Heart right ventricle (tissue), 16 donors: ENCODE measurements at regions not wholly inside any gene's neighbourhood (a gene's known extent, or its start where the extent isn't known, plus 50 kb on each side); places are given as distances from the start of the nearest gene placed in this dataset.
A peak's percentile ranks its signal among the peaks of the same experiment; 100 is the strongest.

Experiments
- ATAC-seq, 8 donors: fragments of 200-7000 bp; cut with Tn5 transposase; one replicate each; pipeline ENCODE4 v1.9.1; 2020; ENCODE audit warnings: mild to moderate bottlenecking in 8 of 8, moderate library complexity in 8 of 8, moderate number of reproducible peaks in 1 of 8
- DNase-seq, 2 donors: peaks; one replicate each; pipeline ENCODE4 v3.0.0-alpha.2; 2020
- H3K27ac ChIP-seq, 10 donors: fragments of 200-600 bp; sonication (generic) in 2 of 10; one replicate each; pipeline versions ENCODE4 v1.5.0 to v1.8.0; 2020 to 2022; ENCODE audit warnings: mild to moderate bottlenecking in 3 of 10
- H3K27me3 ChIP-seq, 7 donors: fragments of 200-600 bp; one replicate each; pipeline ENCODE4 v1.8.0; 2021 to 2022; ENCODE audit warnings: mild to moderate bottlenecking in 2 of 7
- H3K36me3 ChIP-seq, 9 donors: fragments of 200-600 bp; sonication (generic) in 1 of 9; one replicate each; pipeline versions ENCODE4 v1.5.0 to v1.8.0; 2020 to 2022; ENCODE audit warnings: mild to moderate bottlenecking in 2 of 9
- H3K4me1 ChIP-seq, 9 donors: fragments of 200-600 bp; sonication (generic) in 1 of 9; one replicate each; pipeline versions ENCODE4 v1.5.0 to v1.8.0; 2020 to 2022; ENCODE audit warnings: mild to moderate bottlenecking in 4 of 9
- H3K4me3 ChIP-seq, 10 donors: fragments of 200-600 bp; sonication (generic) in 2 of 10; one replicate each; pipeline versions ENCODE4 v1.5.0 to v1.8.0; 2020 to 2022; ENCODE audit warnings: mild to moderate bottlenecking in 7 of 10, moderate library complexity in 2 of 10
- H3K9me3 ChIP-seq, 11 donors: fragments of 200-600 bp in 10 of 11; sonication (generic) in 2 of 11; one replicate each; pipeline versions ENCODE4 v1.5.0 to v1.8.0; 2013 to 2022; ENCODE audit warnings: mild to moderate bottlenecking in 2 of 11, control low read depth in 1 of 11, moderate library complexity in 1 of 11
- WGBS, 2 donors: extraction: QIAGEN DNeasy Blood & Tissue Kit; methylation state at CpG; one replicate each; pipeline ENCODE4 v1.1.7; 2013; ENCODE audit warnings: inconsistent platforms in 1 of 2; 5-methylcytosine and 5-hydroxymethylcytosine counted together
- intact Hi-C, 10 donors: fragments of 100-400 bp; cut with DNase I; formaldehyde crosslinking; loops; one replicate each; pipeline versions ENCODE4 v1.11.1 to v1.14.2; 2022
- TF ChIP-seq, protein P1 (sequence below), 9 donors: fragments of 200-600 bp; sonication (generic) in 2 of 9; IDR thresholded peaks; one replicate each; pipeline versions ENCODE4 v1.5.0 to v1.8.0; 2021 to 2022; ENCODE audit warnings: antibody characterized with exemption in 9 of 9, mild to moderate bottlenecking in 5 of 9, moderate library complexity in 1 of 9
- donor health status: Arrhythmogenic right ventricular cardiomyopathy.
- donor health status: ischemic (EF 13 %, LVEDD 7.1; RV severe dilation, severe dysfunction).
- donor health status: healthy with polysubstance abuse.
- donor health status: DM: no; HTN: yes; CAD: no.
- donor health status: DM: no; HTN: no; CAD: no.
- donor health status: ischemic (EF 25% LVEDD 6.9; RV normal size, moderate dysfunction).
- donor health status: ischemic (EF 25% LVEDD 5.7; RV mildly dilated, moderate dysfunction).
- donor health status: healthy.
- donor health status: DM: yes; HTN: yes; CAD: no.
- donor health status: Ischemic cardiomyopathy.
- donor health status: ischemic (EF 35%, LVEDD 5.7; RV mildly dilated, moderate dysfunction).
- donor health status: nonischemic (EF 11% LVEDD 7.7; RV severe dilation, severe dysfunction).
- donor health status: DM: yes; HTN: yes; CAD: no.
- donor health status: PGD.
- donor health status: ischemic (EF 29% LVEDD 5.4; RV normal size, mild dysfunction).
- donor health status: nonischemic (EF 23%, LVEDD 6.1; RV moderate dilation, normal function).

DNA sequence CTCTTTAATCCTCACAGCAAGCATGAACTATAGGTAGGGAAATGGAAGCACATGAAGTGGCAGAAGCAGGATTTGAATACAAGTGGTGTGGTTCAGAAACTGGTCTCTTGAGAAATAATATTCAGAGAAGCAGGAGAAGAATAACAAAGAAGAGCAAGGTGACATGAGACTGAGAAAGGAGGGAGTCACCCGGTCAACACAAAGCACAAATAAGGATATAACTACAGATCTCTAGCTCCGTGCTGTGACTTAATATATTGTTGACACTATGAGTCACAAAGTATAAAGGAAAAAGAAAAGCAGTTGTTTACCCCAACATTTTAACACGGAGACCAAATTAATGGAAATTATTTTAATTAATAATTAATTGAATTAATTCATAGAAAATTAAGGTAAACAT lies 204.5 kb downstream of the CPE start:
- no peak overlapping the region for H3K27ac ChIP-seq
- 95 to 96% methylated on average over 3 of the region's 3 CpGs for whole genome bisulfite sequencing, 2 donors
- no peaks in the 10 kb centered on the region for H3K27me3 ChIP-seq
- no peaks in the 10 kb centered on the region for H3K36me3 ChIP-seq
- peaks cover 0 to 15% (median 7%) of the 10 kb centered on the region in 9 donors for H3K4me1 ChIP-seq
- ATAC-seq (no peak), DNase-seq (no peak)
- no peak overlapping the region for H3K4me3 ChIP-seq
- intact Hi-C loops = loop anchor here in 1 of 10 donors (5.0 kb wide), 1 partner anchor 49 kb away; no protein-coding TSS in a partner anchor
- H3K9me3 ChIP-seq = peaks cover 0 to 12% (median 0%) of the 10 kb centered on the region in 11 donors
- TF ChIP-seq, protein P1, sequence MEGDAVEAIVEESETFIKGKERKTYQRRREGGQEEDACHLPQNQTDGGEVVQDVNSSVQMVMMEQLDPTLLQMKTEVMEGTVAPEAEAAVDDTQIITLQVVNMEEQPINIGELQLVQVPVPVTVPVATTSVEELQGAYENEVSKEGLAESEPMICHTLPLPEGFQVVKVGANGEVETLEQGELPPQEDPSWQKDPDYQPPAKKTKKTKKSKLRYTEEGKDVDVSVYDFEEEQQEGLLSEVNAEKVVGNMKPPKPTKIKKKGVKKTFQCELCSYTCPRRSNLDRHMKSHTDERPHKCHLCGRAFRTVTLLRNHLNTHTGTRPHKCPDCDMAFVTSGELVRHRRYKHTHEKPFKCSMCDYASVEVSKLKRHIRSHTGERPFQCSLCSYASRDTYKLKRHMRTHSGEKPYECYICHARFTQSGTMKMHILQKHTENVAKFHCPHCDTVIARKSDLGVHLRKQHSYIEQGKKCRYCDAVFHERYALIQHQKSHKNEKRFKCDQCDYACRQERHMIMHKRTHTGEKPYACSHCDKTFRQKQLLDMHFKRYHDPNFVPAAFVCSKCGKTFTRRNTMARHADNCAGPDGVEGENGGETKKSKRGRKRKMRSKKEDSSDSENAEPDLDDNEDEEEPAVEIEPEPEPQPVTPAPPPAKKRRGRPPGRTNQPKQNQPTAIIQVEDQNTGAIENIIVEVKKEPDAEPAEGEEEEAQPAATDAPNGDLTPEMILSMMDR (IDR thresholded peaks at IDR 0.05) = no peak

DNA sequence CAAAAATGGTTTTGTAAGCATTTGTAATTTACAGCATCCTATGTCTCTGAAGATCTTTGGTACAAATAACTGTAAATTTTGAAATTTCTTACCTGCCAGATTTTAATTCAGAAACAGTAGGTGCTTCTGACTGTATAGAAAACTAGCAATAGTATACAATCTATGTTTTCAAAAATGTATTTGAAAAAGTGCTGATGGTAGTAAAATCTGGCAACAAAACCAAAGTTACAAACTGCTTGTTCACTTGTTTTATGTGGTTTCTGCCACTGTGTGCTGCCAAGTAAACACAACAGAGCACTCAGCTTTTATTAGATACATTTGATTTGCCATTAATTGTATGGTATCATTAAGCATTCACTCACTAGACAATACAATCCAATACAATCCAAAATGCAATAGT lies 206.1 kb downstream of the CPE start:
- DNase-seq (no peak), ATAC-seq (no peak)
- intact Hi-C loops = loop anchor here in 1 of 10 donors (5.0 kb wide), 1 partner anchor 47 kb away; no protein-coding TSS in a partner anchor
- Histone ChIP-seq H3K4me3 (no peak overlapping the region), H3K4me1 (peaks cover 0 to 14% (median 1%) of the 10 kb centered on the region in 9 donors), H3K36me3 (no peaks in the 10 kb centered on the region), H3K9me3 (peaks cover 0 to 12% (median 0%) of the 10 kb centered on the region in 11 donors), H3K27ac (no peak overlapping the region), H3K27me3 (no peaks in the 10 kb centered on the region)
- TF ChIP-seq, protein P1 (IDR thresholded peaks at IDR 0.05) = no peak

DNA sequence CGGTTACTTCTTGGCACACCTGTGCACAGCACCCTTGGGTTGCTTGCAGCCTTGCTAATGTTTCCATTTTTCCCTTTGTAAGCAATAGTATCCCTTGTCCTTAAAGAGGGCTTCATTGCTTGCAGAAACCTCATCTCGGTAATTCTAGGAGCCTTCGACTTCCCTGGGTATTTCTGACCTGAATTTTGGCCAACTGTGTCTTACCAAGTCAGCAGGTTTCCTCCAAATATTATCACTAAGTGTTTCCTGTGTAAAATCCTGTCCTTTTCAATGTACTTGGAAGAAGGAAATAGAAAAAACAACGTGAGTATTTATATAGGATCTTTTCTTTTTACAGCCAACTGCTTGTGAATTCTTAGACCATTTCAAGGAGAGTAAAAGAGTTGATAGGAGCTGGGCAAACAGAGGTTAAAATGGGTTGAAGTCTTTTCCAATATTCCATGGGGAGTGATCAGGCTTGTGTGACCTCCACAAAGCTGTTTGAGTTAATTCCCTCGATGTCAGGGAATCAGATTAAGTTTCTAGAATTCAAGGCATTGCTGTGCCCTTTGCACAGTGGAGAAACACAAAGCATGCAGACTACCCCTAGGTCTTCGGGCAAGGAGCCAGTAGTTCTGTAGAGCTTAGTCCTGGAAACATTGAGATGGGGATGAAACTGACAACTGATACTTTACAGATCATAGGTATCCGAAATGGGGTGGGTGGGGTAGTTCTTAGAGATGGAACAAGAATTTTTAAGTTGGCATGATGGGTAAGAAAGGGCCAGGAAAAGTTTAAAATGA lies 209.9 kb downstream of the CPE start:
- H3K27ac ChIP-seq = no peak overlapping the region
- no peak overlapping the region for H3K4me3 ChIP-seq
- no peaks in the 10 kb centered on the region for H3K36me3 ChIP-seq
- TF ChIP-seq, protein P1 (IDR thresholded peaks at IDR 0.05) = no peak
- H3K27me3 ChIP-seq = no peaks in the 10 kb centered on the region
- peaks cover 0 to 12% (median 0%) of the 10 kb centered on the region in 11 donors for H3K9me3 ChIP-seq
- peaks cover 0 to 8% (median 0%) of the 10 kb centered on the region in 9 donors for H3K4me1 ChIP-seq
- intact Hi-C loops = no loop called here
- ATAC-seq = peak in 1 of 8 donors; percentile 19
- DNase-seq = no peak
- WGBS, 2 donors = 40 to 46% methylated on average over 7 of the region's 7 CpGs

DNA sequence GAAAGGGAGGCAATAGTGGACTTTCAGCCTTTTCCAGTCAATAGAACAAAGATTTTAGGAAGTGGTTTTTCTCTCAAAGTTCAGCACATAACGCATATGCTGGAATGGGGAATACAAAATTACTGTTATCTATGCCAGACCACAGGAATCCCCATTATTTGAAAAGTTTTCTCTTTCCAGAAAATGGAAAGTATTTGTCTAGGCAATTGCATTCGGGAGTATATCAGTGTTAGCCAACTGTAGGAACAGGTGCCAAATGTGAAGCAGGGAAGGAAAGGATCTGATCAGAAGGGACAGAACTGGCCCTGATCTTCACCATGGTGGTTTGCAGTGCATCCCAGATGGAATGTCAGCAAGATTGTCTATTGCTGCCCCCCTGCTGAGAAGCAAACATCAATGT lies 213.6 kb downstream of the CPE start:
- Histone ChIP-seq H3K4me3 (no peak overlapping the region), H3K4me1 (peaks cover 0 to 8% (median 0%) of the 10 kb centered on the region in 9 donors), H3K9me3 (no peaks in the 10 kb centered on the region), H3K27ac (peak overlapping the region in 1 of 10 donors; percentile 46), H3K36me3 (no peaks in the 10 kb centered on the region), H3K27me3 (no peaks in the 10 kb centered on the region)
- intact Hi-C loops = no loop called here
- no peak for ATAC-seq
- TF ChIP-seq, protein P1 (IDR thresholded peaks at IDR 0.05) = no peak
- DNase-seq = no peak
- 64 to 67% methylated on average over 2 of the region's 2 CpGs for WGBS, 2 donors
